Suprapubic skin (tissue), 4 donors: ENCODE measurements at regions not wholly inside any gene's neighbourhood (a gene's known extent, or its start where the extent isn't known, plus 50 kb on each side); places are given as distances from the start of the nearest gene placed in this dataset.

Source experiments
- DNase-seq, 2 donors: peaks; one replicate each; pipeline ENCODE4 v3.0.0-alpha.2; 2019; ENCODE audit warnings: low spot score in 2 of 2
- H3K27ac ChIP-seq: fragments of 200-600 bp; sonication (generic); one replicate; pipeline ENCODE4 v1.5.1; 2019
- H3K27me3 ChIP-seq: fragments of 200-600 bp; sonication (generic); one replicate; pipeline ENCODE4 v1.5.1; 2019
- H3K36me3 ChIP-seq: fragments of 200-600 bp; sonication (generic); one replicate; pipeline ENCODE4 v1.5.1; 2019
- H3K4me1 ChIP-seq: fragments of 200-600 bp; sonication (generic); one replicate; pipeline ENCODE4 v1.5.1; 2019
- H3K4me3 ChIP-seq: fragments of 200-600 bp; sonication (generic); one replicate; pipeline ENCODE4 v1.5.1; 2019; ENCODE audit warnings: mild to moderate bottlenecking
- H3K9me3 ChIP-seq: fragments of 200-600 bp; sonication (generic); one replicate; pipeline ENCODE4 v1.5.1; 2019
- CTCF ChIP-seq, 2 donors: fragments of 200-600 bp in 1 of 2; fragments of 450-650 bp in 1 of 2; sonication (generic) in 1 of 2; IDR thresholded peaks; one replicate each; pipeline ENCODE4 v1.5.1; 2016 to 2019; ENCODE audit warnings: antibody characterized with exemption in 2 of 2, mild to moderate bottlenecking in 1 of 2, moderate library complexity in 1 of 2
- EP300 ChIP-seq: sonication (generic); formaldehyde crosslinking; IDR thresholded peaks from one replicate; pipeline ENCODE4 v1.6.1; 2017; ENCODE audit warnings: antibody characterized with exemption
- POLR2A ChIP-seq, 2 donors: fragments of 450-650 bp; IDR thresholded peaks; one replicate each; pipeline ENCODE4 v1.6.1; 2017; ENCODE audit warnings: antibody characterized with exemption in 2 of 2, mild to moderate bottlenecking in 2 of 2, moderate library complexity in 2 of 2
- POLR2AphosphoS5 ChIP-seq, 3 donors: sonication (generic); formaldehyde crosslinking; IDR thresholded peaks; one replicate each; pipeline ENCODE4 v1.6.1; 2017; ENCODE audit warnings: antibody characterized with exemption in 3 of 3
- WGBS: methylation state at CpG from one replicate; pipeline ENCODE4 v1.1.5; 2018; 5-methylcytosine and 5-hydroxymethylcytosine counted together

GRCh38 chr12:98373025-98373554 is 142.3 kb upstream of the TMPO start:
- WGBS = 46% methylated on average over 2 of the region's 2 CpGs
- no peak for DNase-seq

DNA sequence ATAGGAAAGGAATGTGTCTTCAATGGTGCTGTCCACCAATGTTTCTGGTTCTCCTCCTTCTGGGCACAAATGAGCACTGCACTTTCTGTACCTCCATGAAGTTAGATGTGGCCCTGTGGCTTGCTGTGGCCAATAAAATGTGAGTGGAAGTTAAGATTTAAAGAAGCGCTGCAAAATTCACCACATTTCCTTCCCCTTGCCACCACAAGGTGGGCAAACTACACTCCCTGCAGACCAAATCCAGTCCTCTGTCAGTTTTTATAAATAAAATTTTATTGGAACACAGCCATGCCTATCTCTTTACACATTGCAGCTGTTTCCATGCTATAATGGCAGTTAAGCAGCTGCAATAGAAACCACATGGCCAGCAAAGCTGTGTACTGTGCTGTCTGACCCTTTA is 141.4 kb upstream of the TMPO start:
- Histone ChIP-seq H3K27me3 (peaks cover 2% of the 10 kb centered on the region), H3K36me3 (no peaks in the 10 kb centered on the region), H3K4me3 (no peak overlapping the region), H3K27ac (no peak overlapping the region), H3K4me1 (no peaks in the 10 kb centered on the region), H3K9me3 (no peaks in the 10 kb centered on the region)
- WGBS = 64% methylated on average over 1 of the region's 1 CpG
- no peak for DNase-seq
- TF ChIP-seq CTCF (IDR thresholded peaks at IDR 0.05) (peak in 1 of 2 donors; percentile 12), EP300 (no peak), POLR2A (IDR thresholded peaks at IDR 0.05) (no peak), POLR2AphosphoS5 (IDR thresholded peaks at IDR 0.05) (no peak)

More at GRCh38 chr12:98373025-98373554, 142.3 kb upstream of the TMPO start:
- H3K36me3 ChIP-seq = no peaks in the 10 kb centered on the region
- TF ChIP-seq EP300 (no peak), CTCF (IDR thresholded peaks at IDR 0.05) (peak in 1 of 2 donors; percentile 38), POLR2A (IDR thresholded peaks at IDR 0.05) (no peak), POLR2AphosphoS5 (IDR thresholded peaks at IDR 0.05) (no peak)
- H3K27ac ChIP-seq = no peak overlapping the region
- no peak overlapping the region for H3K4me3 ChIP-seq
- H3K4me1 ChIP-seq = no peaks in the 10 kb centered on the region
- peaks cover 2% of the 10 kb centered on the region for H3K27me3 ChIP-seq
- no peaks in the 10 kb centered on the region for H3K9me3 ChIP-seq

DNA sequence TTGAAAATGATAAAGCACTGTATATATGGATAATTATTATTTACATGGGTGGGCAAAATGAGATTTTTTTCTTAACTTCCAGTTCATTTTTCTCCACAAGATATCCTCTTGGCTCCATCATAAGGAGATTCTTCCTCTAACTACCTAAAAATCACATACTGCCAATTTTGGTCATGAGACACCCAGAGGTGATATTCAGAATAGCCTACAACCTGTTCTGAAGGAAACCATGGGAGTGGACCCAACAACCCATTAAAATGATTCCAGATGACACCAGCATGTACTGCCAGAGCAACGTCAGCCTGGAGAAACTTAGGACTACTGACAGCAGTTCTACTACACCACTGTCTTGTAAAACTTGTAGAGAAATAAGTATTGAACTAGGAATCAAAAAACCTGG is 136.3 kb upstream of the TMPO start:
- no peaks in the 10 kb centered on the region for H3K36me3 ChIP-seq
- H3K27ac ChIP-seq = no peak overlapping the region
- H3K4me3 ChIP-seq = no peak overlapping the region
- peaks cover 2% of the 10 kb centered on the region for H3K27me3 ChIP-seq
- no peaks in the 10 kb centered on the region for H3K4me1 ChIP-seq
- DNase-seq = no peak
- no peaks in the 10 kb centered on the region for H3K9me3 ChIP-seq
- no peak for TF ChIP-seq CTCF (IDR thresholded peaks at IDR 0.05)
- TF ChIP-seq POLR2AphosphoS5 (IDR thresholded peaks at IDR 0.05) = no peak
- no peak for TF ChIP-seq POLR2A (IDR thresholded peaks at IDR 0.05)
- TF ChIP-seq EP300 = no peak
- WGBS = 24% methylated on average over 1 of the region's 1 CpG

DNA sequence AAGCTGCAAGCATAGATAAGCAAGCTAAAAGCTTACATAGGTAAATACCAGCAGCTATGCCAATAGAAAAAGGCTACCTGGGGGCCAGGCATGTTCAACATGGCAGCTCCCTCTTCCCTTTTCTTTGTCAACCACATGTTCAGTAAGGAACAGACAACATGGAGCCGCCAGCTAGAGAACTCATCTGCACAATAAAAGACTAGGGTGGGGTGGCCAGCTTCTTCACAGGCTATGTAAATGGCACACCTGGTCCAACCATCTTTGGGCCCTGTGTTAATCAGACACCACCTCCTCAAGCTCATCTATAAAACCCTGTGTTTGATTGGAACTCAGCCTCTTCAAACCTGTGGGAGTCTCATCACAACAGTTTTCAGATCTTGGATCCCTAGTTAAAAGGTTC is 129.7 kb upstream of the TMPO start:
- TF ChIP-seq EP300 (no peak), POLR2AphosphoS5 (IDR thresholded peaks at IDR 0.05) (no peak)
- Histone ChIP-seq H3K9me3 (no peaks in the 10 kb centered on the region), H3K27ac (no peak overlapping the region), H3K27me3 (peaks cover 8% of the 10 kb centered on the region), H3K4me3 (no peak overlapping the region), H3K4me1 (no peaks in the 10 kb centered on the region), H3K36me3 (no peaks in the 10 kb centered on the region)
- no peak for DNase-seq
- WGBS = 52% methylated on average over 1 of the region's 1 CpG

GRCh38 chr12:98387444-98387843 is 127.9 kb upstream of the TMPO start:
- no peak overlapping the region for H3K4me3 ChIP-seq
- H3K9me3 ChIP-seq = no peaks in the 10 kb centered on the region
- H3K4me1 ChIP-seq = no peaks in the 10 kb centered on the region
- H3K27me3 ChIP-seq = peaks cover 8% of the 10 kb centered on the region
- no peak overlapping the region for H3K27ac ChIP-seq
- no peak for DNase-seq
- 39% methylated on average over 2 of the region's 2 CpGs for WGBS
- TF ChIP-seq EP300 = no peak
- TF ChIP-seq POLR2AphosphoS5 (IDR thresholded peaks at IDR 0.05) = no peak
- H3K36me3 ChIP-seq = no peaks in the 10 kb centered on the region

GRCh38 chr12:98388126-98388525 is 127.3 kb upstream of the TMPO start:
- Histone ChIP-seq H3K27ac (no peak overlapping the region), H3K4me3 (no peak overlapping the region), H3K4me1 (no peaks in the 10 kb centered on the region), H3K9me3 (no peaks in the 10 kb centered on the region), H3K36me3 (no peaks in the 10 kb centered on the region), H3K27me3 (peaks cover 8% of the 10 kb centered on the region)
- TF ChIP-seq CTCF (IDR thresholded peaks at IDR 0.05) (no peak), EP300 (no peak), POLR2AphosphoS5 (IDR thresholded peaks at IDR 0.05) (no peak), POLR2A (IDR thresholded peaks at IDR 0.05) (no peak)
- DNase-seq = no peak
- WGBS = 76% methylated on average over 10 of the region's 10 CpGs
